ENCODE measurements at regions not wholly inside any gene's neighbourhood (a gene's known extent, or its start where the extent isn't known, plus 50 kb on each side); places are given as distances from the start of the nearest gene placed in this dataset.
A peak's percentile ranks its signal among the peaks of the same experiment; 100 is the strongest.

GRCh38 chr12:22115711-22116110, 69.7 kb downstream of the CMAS start:
- TF ChIP-seq CTCF (IDR thresholded peaks at IDR 0.05; ENCODE audit: borderline replicate concordance, control extremely low read depth, extremely low read depth, insufficient read depth, missing control alignments), result no peak
- DNase-seq (ENCODE audit: low spot score), result no peak
- in situ Hi-C loops (cut with MboI; ENCODE audit: low sequenced_read_pairs, unreplicated experiment), result no loop called here

- in situ Hi-C loops (cut with MboI; ENCODE audit: low sequenced_read_pairs, unreplicated experiment), result no loop called here
- no peak for DNase-seq (ENCODE audit: low spot score)
- TF ChIP-seq CTCF (IDR thresholded peaks at IDR 0.05; ENCODE audit: borderline replicate concordance, control extremely low read depth, extremely low read depth, insufficient read depth, missing control alignments), result no peak
Observed at GRCh38 chr12:22116376-22116775, 70.4 kb downstream of the CMAS start.

GRCh38 chr12:22117563-22118237, 71.7 kb downstream of the CMAS start:
- TF ChIP-seq CTCF (IDR thresholded peaks at IDR 0.05; ENCODE audit: borderline replicate concordance, control extremely low read depth, extremely low read depth, insufficient read depth, missing control alignments), result no peak
- in situ Hi-C loops (cut with MboI; ENCODE audit: low sequenced_read_pairs, unreplicated experiment), result no loop called here
- DNase-seq (ENCODE audit: low spot score), result no peak

- in situ Hi-C loops (cut with MboI; ENCODE audit: low sequenced_read_pairs, unreplicated experiment), result no loop called here
- no peak for DNase-seq (ENCODE audit: low spot score)
- no peak for TF ChIP-seq CTCF (IDR thresholded peaks at IDR 0.05; ENCODE audit: borderline replicate concordance, control extremely low read depth, extremely low read depth, insufficient read depth, missing control alignments)
Observed at GRCh38 chr12:22118238-22118790, 72.3 kb downstream of the CMAS start.

- DNase-seq (ENCODE audit: low spot score), result peak; percentile 35
- peak; percentile 45 for TF ChIP-seq CTCF (IDR thresholded peaks at IDR 0.05; ENCODE audit: borderline replicate concordance, control extremely low read depth, extremely low read depth, insufficient read depth, missing control alignments)
- in situ Hi-C loops (cut with MboI; ENCODE audit: low sequenced_read_pairs, unreplicated experiment), result no loop called here
Observed at GRCh38 chr12:22121224-22121623, 75.2 kb downstream of the CMAS start.

- in situ Hi-C loops (cut with MboI; ENCODE audit: low sequenced_read_pairs, unreplicated experiment), result no loop called here
Observed at GRCh38 chr12:22122359-22122758, 76.3 kb downstream of the CMAS start.

More at GRCh38 chr12:22122359-22122758, 76.3 kb downstream of the CMAS start:
- TF ChIP-seq CTCF (IDR thresholded peaks at IDR 0.05; ENCODE audit: borderline replicate concordance, control extremely low read depth, extremely low read depth, insufficient read depth, missing control alignments), result no peak
- DNase-seq (ENCODE audit: low spot score), result no peak
